ENCODE measurements at regions not wholly inside any gene's neighbourhood (a gene's known extent, or its start where the extent isn't known, plus 50 kb on each side); places are given as distances from the start of the nearest gene placed in this dataset.

- no peaks in the 10 kb centered on the region for H4K20me1 ChIP-seq (ENCODE audit: control insufficient read depth, insufficient read depth, low read depth, low read length)
- H3F3A ChIP-seq (ENCODE audit: control insufficient read depth, insufficient read depth) = peaks cover 29% of the 10 kb centered on the region
- no peaks in the 10 kb centered on the region; the same call in 1 of the 2 replicates for H3K36me3 ChIP-seq (ENCODE audit: control insufficient read depth, low read length)
- no peak overlapping the region for H3K4me3 ChIP-seq (ENCODE audit: low read length)
- TF ChIP-seq CTCF (IDR thresholded peaks at IDR 0.05; ENCODE audit: low read depth, low read length, poor library complexity, severe bottlenecking) (no peak), EZH2phosphoT487 (IDR thresholded peaks at IDR 0.05; ENCODE audit: borderline replicate concordance, low read length) (no peak)
- peaks cover 78% of the 10 kb centered on the region for H3K4me1 ChIP-seq (ENCODE audit: control insufficient read depth, low read length)
- H3K27ac ChIP-seq (ENCODE audit: low read depth, low read length) = no peak overlapping the region
- H3K27me3 ChIP-seq (ENCODE audit: control insufficient read depth, low read length) = no peaks in the 10 kb centered on the region
- peak overlapping the region; percentile 10; the same call in 1 of the 2 replicates for H3K4me2 ChIP-seq (ENCODE audit: low read length)
- H3K9me3 ChIP-seq (ENCODE audit: control insufficient read depth, insufficient read depth, low read length) = no peaks in the 10 kb centered on the region
- H3K79me2 ChIP-seq (ENCODE audit: control insufficient read depth, low read length) = no peaks in the 10 kb centered on the region
- no peaks in the 10 kb centered on the region for H3K9me2 ChIP-seq (replicated peaks; ENCODE audit: control insufficient read depth, low read length)
These were observed 59.4 kb upstream of the ZPBP start for GRCh38 chr7:50152486-50152885.

GRCh38 chr7:50151661-50152060, 58.6 kb upstream of the ZPBP start:
- H3K36me3 ChIP-seq (ENCODE audit: control insufficient read depth, low read length) = no peaks in the 10 kb centered on the region; the same call in 1 of the 2 replicates
- no peaks in the 10 kb centered on the region for H3K27me3 ChIP-seq (ENCODE audit: control insufficient read depth, low read length)
- peaks cover 36% of the 10 kb centered on the region for H3F3A ChIP-seq (ENCODE audit: control insufficient read depth, insufficient read depth)
- TF ChIP-seq EZH2phosphoT487 (IDR thresholded peaks at IDR 0.05; ENCODE audit: borderline replicate concordance, low read length) (no peak), CTCF (IDR thresholded peaks at IDR 0.05; ENCODE audit: low read depth, low read length, poor library complexity, severe bottlenecking) (no peak)
- H3K27ac ChIP-seq (ENCODE audit: low read depth, low read length) = no peak overlapping the region
- H3K4me1 ChIP-seq (ENCODE audit: control insufficient read depth, low read length) = peaks cover 82% of the 10 kb centered on the region
- no peak overlapping the region for H3K4me3 ChIP-seq (ENCODE audit: low read length)
- peak overlapping the region; percentile 70 for H3K4me2 ChIP-seq (ENCODE audit: low read length)
- no peaks in the 10 kb centered on the region for H3K79me2 ChIP-seq (ENCODE audit: control insufficient read depth, low read length)
- no peaks in the 10 kb centered on the region for H3K9me2 ChIP-seq (replicated peaks; ENCODE audit: control insufficient read depth, low read length)
- no peaks in the 10 kb centered on the region for H4K20me1 ChIP-seq (ENCODE audit: control insufficient read depth, insufficient read depth, low read depth, low read length)
- H3K9me3 ChIP-seq (ENCODE audit: control insufficient read depth, insufficient read depth, low read length) = no peaks in the 10 kb centered on the region

GRCh38 chr7:50151001-50151400, 58.0 kb upstream of the ZPBP start:
- H3K4me3 ChIP-seq (ENCODE audit: low read length) = 0 out of 2 replicates have a peak overlapping the region, but pooled peaks have one; percentile 0
- H3K4me1 ChIP-seq (ENCODE audit: control insufficient read depth, low read length) = peaks cover 82% of the 10 kb centered on the region
- peak overlapping the region; percentile 70 for H3K4me2 ChIP-seq (ENCODE audit: low read length)

More at GRCh38 chr7:50151001-50151400, 58.0 kb upstream of the ZPBP start:
- Histone ChIP-seq H3K36me3 (ENCODE audit: control insufficient read depth, low read length) (no peaks in the 10 kb centered on the region; the same call in 1 of the 2 replicates), H3F3A (ENCODE audit: control insufficient read depth, insufficient read depth) (peaks cover 36% of the 10 kb centered on the region), H4K20me1 (ENCODE audit: control insufficient read depth, insufficient read depth, low read depth, low read length) (no peaks in the 10 kb centered on the region), H3K9me2 (replicated peaks; ENCODE audit: control insufficient read depth, low read length) (no peaks in the 10 kb centered on the region), H3K9me3 (ENCODE audit: control insufficient read depth, insufficient read depth, low read length) (no peaks in the 10 kb centered on the region), H3K27ac (ENCODE audit: low read depth, low read length) (peak overlapping the region; percentile 71), H3K27me3 (ENCODE audit: control insufficient read depth, low read length) (no peaks in the 10 kb centered on the region), H3K79me2 (ENCODE audit: control insufficient read depth, low read length) (no peaks in the 10 kb centered on the region)
- TF ChIP-seq CTCF (IDR thresholded peaks at IDR 0.05; ENCODE audit: low read depth, low read length, poor library complexity, severe bottlenecking) (no peak), EZH2phosphoT487 (IDR thresholded peaks at IDR 0.05; ENCODE audit: borderline replicate concordance, low read length) (no peak)
